ENCODE measurements at regions not wholly inside any gene's neighbourhood (a gene's known extent, or its start where the extent isn't known, plus 50 kb on each side); places are given as distances from the start of the nearest gene placed in this dataset.

- DNase-seq (ENCODE audit: low read depth) = no peak
- H3K4me3 ChIP-seq (ENCODE audit: control insufficient read depth, low read depth, low read length) = no peak overlapping the region
- TF ChIP-seq CTCF (IDR thresholded peaks at IDR 0.05; ENCODE audit: control insufficient read depth, insufficient read depth, low read depth, low read length, missing control alignments) = no peak
Measured at GRCh38 chr17:64788286-64789060, 126.4 kb upstream of the SMURF2 start.

- no peak overlapping the region for H3K4me3 ChIP-seq (ENCODE audit: control insufficient read depth, low read depth, low read length)
- no peak for DNase-seq (ENCODE audit: low read depth)
- TF ChIP-seq CTCF (IDR thresholded peaks at IDR 0.05; ENCODE audit: control insufficient read depth, insufficient read depth, low read depth, low read length, missing control alignments) = no peak
Measured at GRCh38 chr17:64787921-64788271, 125.8 kb upstream of the SMURF2 start.

GRCh38 chr17:64787255-64787920, 125.3 kb upstream of the SMURF2 start:
- no peak for DNase-seq (ENCODE audit: low read depth)
- H3K4me3 ChIP-seq (ENCODE audit: control insufficient read depth, low read depth, low read length) = no peak overlapping the region
- no peak for TF ChIP-seq CTCF (IDR thresholded peaks at IDR 0.05; ENCODE audit: control insufficient read depth, insufficient read depth, low read depth, low read length, missing control alignments)

- no peak for TF ChIP-seq CTCF (IDR thresholded peaks at IDR 0.05; ENCODE audit: control insufficient read depth, insufficient read depth, low read depth, low read length, missing control alignments)
- no peak overlapping the region for H3K4me3 ChIP-seq (ENCODE audit: control insufficient read depth, low read depth, low read length)
- no peak for DNase-seq (ENCODE audit: low read depth)
Measured at GRCh38 chr17:64786337-64786736, 124.2 kb upstream of the SMURF2 start.

- no peak overlapping the region for H3K4me3 ChIP-seq (ENCODE audit: control insufficient read depth, low read depth, low read length)
- no peak for DNase-seq (ENCODE audit: low read depth)
- no peak for TF ChIP-seq CTCF (IDR thresholded peaks at IDR 0.05; ENCODE audit: control insufficient read depth, insufficient read depth, low read depth, low read length, missing control alignments)
Measured at GRCh38 chr17:64785011-64785421, 122.9 kb upstream of the SMURF2 start.

- no peak for TF ChIP-seq CTCF (IDR thresholded peaks at IDR 0.05; ENCODE audit: control insufficient read depth, insufficient read depth, low read depth, low read length, missing control alignments)
- DNase-seq (ENCODE audit: low read depth) = no peak
- H3K4me3 ChIP-seq (ENCODE audit: control insufficient read depth, low read depth, low read length) = no peak overlapping the region
Measured at GRCh38 chr17:64784353-64785010, 122.4 kb upstream of the SMURF2 start.

Data from AG09309 (cell line).